SK-N-SH treated with all-trans-retinoic acid at 6 μM for 48 hours (cell line): ENCODE measurements at regions not wholly inside any gene's neighbourhood (a gene's known extent, or its start where the extent isn't known, plus 50 kb on each side); places are given as distances from the start of the nearest gene placed in this dataset.

Experiments used
- ATAC-seq: fragments of 200-7000 bp; cut with Tn5 transposase; 3 replicates; pipeline ENCODE4 v1.9.1; 2020; ENCODE audit warnings: mild to moderate bottlenecking, moderate library complexity
- ARNTL ChIP-seq: fragments of 450-650 bp; formaldehyde crosslinking; IDR thresholded peaks from 2 replicates; pipeline ENCODE4 v1.5.0; 2020; ENCODE audit warnings: low read depth, mild to moderate bottlenecking, moderate library complexity, borderline replicate concordance
- BACH2 ChIP-seq: fragments of 250-450 bp; sonication (Bioruptor Pico); IDR thresholded peaks from 2 replicates; pipeline ENCODE4 v1.9.0; 2021; ENCODE audit warnings: mild to moderate bottlenecking, borderline replicate concordance
- CSDC2 ChIP-seq: fragments of 250-450 bp; sonication (Bioruptor Pico); IDR thresholded peaks from 2 replicates; pipeline ENCODE4 v1.5.0; 2020; ENCODE audit warnings: mild to moderate bottlenecking, moderate library complexity
- ESRRG ChIP-seq: fragments of 250-450 bp; sonication (Bioruptor Pico); IDR thresholded peaks from 2 replicates; pipeline ENCODE4 v1.6.1; 2021; ENCODE audit warnings: mild to moderate bottlenecking
- GLIS3 ChIP-seq: fragments of 250-450 bp; sonication (Bioruptor Pico); IDR thresholded peaks from 2 replicates; pipeline ENCODE4 v1.5.0; 2020; ENCODE audit warnings: mild to moderate bottlenecking, moderate library complexity
- ISL1 ChIP-seq: fragments of 250-450 bp; sonication (Bioruptor Pico); IDR thresholded peaks from 2 replicates; pipeline ENCODE4 v2.1.2; 2022; ENCODE audit warnings: mild to moderate bottlenecking, moderate library complexity
- OSR1 ChIP-seq: fragments of 250-450 bp; sonication (Bioruptor Pico); IDR thresholded peaks from 2 replicates; pipeline ENCODE4 v1.8.0; 2022; ENCODE audit warnings: moderate library complexity, mild to moderate bottlenecking, inconsistent platforms
- PATZ1 ChIP-seq: fragments of 250-450 bp; sonication (Bioruptor Pico); IDR thresholded peaks from 2 replicates; pipeline ENCODE4 v1.8.0; 2020; ENCODE audit warnings: mild to moderate bottlenecking, moderate library complexity, borderline replicate concordance
- PPARA ChIP-seq: fragments of 250-450 bp; sonication (Bioruptor Pico); IDR thresholded peaks from 2 replicates; pipeline ENCODE4 v1.5.0; 2020; ENCODE audit warnings: mild to moderate bottlenecking, borderline replicate concordance
- RARB ChIP-seq: fragments of 250-450 bp; sonication (Bioruptor Pico); IDR thresholded peaks from 2 replicates; pipeline ENCODE4 v1.8.0; 2021; ENCODE audit warnings: mild to moderate bottlenecking, moderate library complexity
- SNAI2 ChIP-seq: fragments of 250-450 bp; sonication (Bioruptor Pico); IDR thresholded peaks from 2 replicates; pipeline ENCODE4 v1.5.0; 2020; ENCODE audit warnings: mild to moderate bottlenecking, moderate library complexity
- TOX ChIP-seq: fragments of 250-450 bp; sonication (Bioruptor Pico); IDR thresholded peaks from 2 replicates; pipeline ENCODE4 v1.8.0; 2021; ENCODE audit warnings: mild to moderate bottlenecking, moderate library complexity, borderline replicate concordance
- TSHZ2 ChIP-seq: fragments of 250-450 bp; sonication (Bioruptor Pico); IDR thresholded peaks from 2 replicates; pipeline ENCODE4 v1.5.0; 2020; ENCODE audit warnings: mild to moderate bottlenecking, moderate library complexity
- ZC3H10 ChIP-seq: fragments of 250-450 bp; sonication (Bioruptor Pico); IDR thresholded peaks from 2 replicates; pipeline ENCODE4 v1.5.1; 2021; ENCODE audit warnings: mild to moderate bottlenecking, moderate library complexity
- ZNF565 ChIP-seq: fragments of 450-650 bp; formaldehyde crosslinking; conservative IDR thresholded peaks from 2 replicates; pipeline ENCODE4 v1.5.0; 2020; ENCODE audit warnings: low read depth, mild to moderate bottlenecking, moderate library complexity
- ZNF70 ChIP-seq: fragments of 450-650 bp; formaldehyde crosslinking; IDR thresholded peaks from 2 replicates; pipeline ENCODE4 v1.5.0; 2020; ENCODE audit warnings: mild to moderate bottlenecking, moderate library complexity
- ZNF8 ChIP-seq: fragments of 450-650 bp; formaldehyde crosslinking; IDR thresholded peaks from 2 replicates; pipeline ENCODE4 v1.5.0; 2020; ENCODE audit warnings: mild to moderate bottlenecking, moderate library complexity
- TF ChIP-seq, protein P1 (sequence below): fragments of 250-450 bp; sonication (Bioruptor Pico); IDR thresholded peaks from 2 replicates; pipeline ENCODE4 v1.5.1; 2020; ENCODE audit warnings: low read depth, mild to moderate bottlenecking, moderate library complexity
- TF ChIP-seq, protein P2 (sequence below): fragments of 250-450 bp; sonication (Bioruptor Pico); IDR thresholded peaks from 2 replicates; pipeline ENCODE4 v1.5.1; 2021; ENCODE audit warnings: mild to moderate bottlenecking, moderate library complexity
- TF ChIP-seq, protein P3 (sequence below): fragments of 250-450 bp; sonication (Bioruptor Pico); IDR thresholded peaks from 2 replicates; pipeline ENCODE4 v1.8.0; 2021; ENCODE audit warnings: low read depth, mild to moderate bottlenecking, moderate library complexity, borderline replicate concordance

- TF ChIP-seq SNAI2 (CRISPR knock-in tag) (peak; percentile 43), ZNF70 (no peak), CSDC2 (CRISPR knock-in tag) (no peak), PPARA (CRISPR knock-in tag) (no peak), ARNTL (CRISPR knock-in tag) (no peak), OSR1 (CRISPR knock-in tag) (no peak), ESRRG (CRISPR knock-in tag) (peak; percentile 77; the same call in 1 of the 2 replicates), BACH2 (no peak), ZNF8 (no peak; the same call in 1 of the 2 replicates)
- TF ChIP-seq, protein P1, sequence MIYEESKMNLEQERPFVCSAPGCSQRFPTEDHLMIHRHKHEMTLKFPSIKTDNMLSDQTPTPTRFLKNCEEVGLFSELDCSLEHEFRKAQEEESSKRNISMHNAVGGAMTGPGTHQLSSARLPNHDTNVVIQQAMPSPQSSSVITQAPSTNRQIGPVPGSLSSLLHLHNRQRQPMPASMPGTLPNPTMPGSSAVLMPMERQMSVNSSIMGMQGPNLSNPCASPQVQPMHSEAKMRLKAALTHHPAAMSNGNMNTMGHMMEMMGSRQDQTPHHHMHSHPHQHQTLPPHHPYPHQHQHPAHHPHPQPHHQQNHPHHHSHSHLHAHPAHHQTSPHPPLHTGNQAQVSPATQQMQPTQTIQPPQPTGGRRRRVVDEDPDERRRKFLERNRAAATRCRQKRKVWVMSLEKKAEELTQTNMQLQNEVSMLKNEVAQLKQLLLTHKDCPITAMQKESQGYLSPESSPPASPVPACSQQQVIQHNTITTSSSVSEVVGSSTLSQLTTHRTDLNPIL (CRISPR knock-in tag), result peak; percentile 99
Measured at GRCh38 chr2:62596061-62596921, 90.3 kb upstream of the TMEM17 start (continued).

- TF ChIP-seq TOX (CRISPR knock-in tag) (no peak), ZNF70 (no peak), PPARA (CRISPR knock-in tag) (no peak), TSHZ2 (no peak), ZNF565 (no peak), ZNF8 (no peak), ARNTL (CRISPR knock-in tag) (no peak), OSR1 (CRISPR knock-in tag) (no peak), CSDC2 (CRISPR knock-in tag) (no peak), ISL1 (CRISPR knock-in tag) (no peak), SNAI2 (CRISPR knock-in tag) (no peak), PATZ1 (CRISPR knock-in tag) (no peak), RARB (CRISPR knock-in tag) (no peak)
- TF ChIP-seq, protein P2, sequence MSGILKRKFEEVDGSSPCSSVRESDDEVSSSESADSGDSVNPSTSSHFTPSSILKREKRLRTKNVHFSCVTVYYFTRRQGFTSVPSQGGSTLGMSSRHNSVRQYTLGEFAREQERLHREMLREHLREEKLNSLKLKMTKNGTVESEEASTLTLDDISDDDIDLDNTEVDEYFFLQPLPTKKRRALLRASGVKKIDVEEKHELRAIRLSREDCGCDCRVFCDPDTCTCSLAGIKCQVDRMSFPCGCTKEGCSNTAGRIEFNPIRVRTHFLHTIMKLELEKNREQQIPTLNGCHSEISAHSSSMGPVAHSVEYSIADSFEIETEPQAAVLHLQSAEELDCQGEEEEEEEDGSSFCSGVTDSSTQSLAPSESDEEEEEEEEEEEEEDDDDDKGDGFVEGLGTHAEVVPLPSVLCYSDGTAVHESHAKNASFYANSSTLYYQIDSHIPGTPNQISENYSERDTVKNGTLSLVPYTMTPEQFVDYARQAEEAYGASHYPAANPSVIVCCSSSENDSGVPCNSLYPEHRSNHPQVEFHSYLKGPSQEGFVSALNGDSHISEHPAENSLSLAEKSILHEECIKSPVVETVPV (CRISPR knock-in tag), result no peak
- TF ChIP-seq, protein P3, sequence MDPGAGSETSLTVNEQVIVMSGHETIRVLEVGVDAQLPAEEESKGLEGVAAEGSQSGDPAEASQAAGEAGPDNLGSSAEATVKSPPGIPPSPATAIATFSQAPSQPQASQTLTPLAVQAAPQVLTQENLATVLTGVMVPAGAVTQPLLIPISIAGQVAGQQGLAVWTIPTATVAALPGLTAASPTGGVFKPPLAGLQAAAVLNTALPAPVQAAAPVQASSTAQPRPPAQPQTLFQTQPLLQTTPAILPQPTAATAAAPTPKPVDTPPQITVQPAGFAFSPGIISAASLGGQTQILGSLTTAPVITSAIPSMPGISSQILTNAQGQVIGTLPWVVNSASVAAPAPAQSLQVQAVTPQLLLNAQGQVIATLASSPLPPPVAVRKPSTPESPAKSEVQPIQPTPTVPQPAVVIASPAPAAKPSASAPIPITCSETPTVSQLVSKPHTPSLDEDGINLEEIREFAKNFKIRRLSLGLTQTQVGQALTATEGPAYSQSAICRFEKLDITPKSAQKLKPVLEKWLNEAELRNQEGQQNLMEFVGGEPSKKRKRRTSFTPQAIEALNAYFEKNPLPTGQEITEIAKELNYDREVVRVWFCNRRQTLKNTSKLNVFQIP (CRISPR knock-in tag), result no peak
- no peak for ATAC-seq
Measured at GRCh38 chr2:62595474-62595873, 89.5 kb upstream of the TMEM17 start.

GRCh38 chr2:62593825-62594224 lies 87.8 kb upstream of the TMEM17 start:
- no peak for ATAC-seq
- TF ChIP-seq ZNF8 (no peak), ISL1 (CRISPR knock-in tag) (no peak), OSR1 (CRISPR knock-in tag) (no peak), TSHZ2 (no peak), PPARA (CRISPR knock-in tag) (no peak), ZNF565 (no peak), ARNTL (CRISPR knock-in tag) (no peak), ZC3H10 (CRISPR knock-in tag) (no peak), RARB (CRISPR knock-in tag) (no peak), GLIS3 (no peak)
- TF ChIP-seq, protein P3 (CRISPR knock-in tag), result no peak
- TF ChIP-seq, protein P1 (CRISPR knock-in tag), result no peak
